Sigmoid colon (tissue), 6 donors: ENCODE measurements at regions not wholly inside any gene's neighbourhood (a gene's known extent, or its start where the extent isn't known, plus 50 kb on each side); places are given as distances from the start of the nearest gene placed in this dataset.

Experiments
- DNase-seq: peaks from one replicate; pipeline ENCODE4 v3.0.0-alpha.2; 2019
- H3K27ac ChIP-seq, 4 donors: fragments of 200-600 bp; sonication (generic); one replicate each; pipeline ENCODE4 v1.5.1; 2016 to 2019; ENCODE audit warnings: mild to moderate bottlenecking in 1 of 4
- H3K27me3 ChIP-seq, 3 donors: fragments of 200-600 bp; sonication (generic); one replicate each; pipeline ENCODE4 v1.5.1; 2019; ENCODE audit warnings: mild to moderate bottlenecking in 1 of 3
- H3K36me3 ChIP-seq, 4 donors: fragments of 200-600 bp; sonication (generic); one replicate each; pipeline ENCODE4 v1.5.1; 2016 to 2019
- H3K4me1 ChIP-seq, 4 donors: fragments of 200-600 bp; sonication (generic); one replicate each; pipeline ENCODE4 v1.5.1; 2017 to 2019
- H3K4me3 ChIP-seq, 4 donors: fragments of 200-600 bp; sonication (generic); one replicate each; pipeline ENCODE4 v1.5.1; 2017 to 2019; ENCODE audit warnings: mild to moderate bottlenecking in 2 of 4, moderate library complexity in 1 of 4
- H3K9me3 ChIP-seq, 4 donors: fragments of 200-600 bp in 3 of 4; sonication (generic) in 3 of 4; one replicate each; pipeline versions ENCODE4 v1.5.1 to v1.6.1; 2013 to 2019
- EP300 ChIP-seq, 4 donors: sonication (generic); formaldehyde crosslinking; IDR thresholded peaks; one replicate each; pipeline ENCODE4 v1.6.1; 2017; ENCODE audit warnings: antibody characterized with exemption in 4 of 4
- POLR2A ChIP-seq, 2 donors: fragments of 450-650 bp; IDR thresholded peaks; one replicate each; pipeline ENCODE4 v1.6.1; 2016; ENCODE audit warnings: antibody characterized with exemption in 2 of 2, mild to moderate bottlenecking in 2 of 2, moderate library complexity in 2 of 2
- POLR2AphosphoS5 ChIP-seq, 4 donors: sonication (generic); formaldehyde crosslinking; IDR thresholded peaks; one replicate each; pipeline ENCODE4 v1.6.1; 2017; ENCODE audit warnings: antibody characterized with exemption in 4 of 4
- WGBS, 2 donors: extraction: QIAGEN DNeasy Blood & Tissue Kit; methylation state at CpG; one replicate each; pipeline ENCODE4 v1.1.7; 2013; 5-methylcytosine and 5-hydroxymethylcytosine counted together
- intact Hi-C: fragments of 100-400 bp; cut with DNase I; formaldehyde crosslinking; loops from one replicate; pipeline ENCODE4 v1.15.1; 2023
- TF ChIP-seq, protein P1 (sequence below), 4 experiments: fragments of 450-650 bp in 3 of 4; fragments of 200-600 bp in 1 of 4; IDR thresholded peaks; one replicate each; pipeline ENCODE4 v1.5.1; 2016 to 2019; ENCODE audit warnings: antibody characterized with exemption in 4 of 4, mild to moderate bottlenecking in 3 of 4, moderate library complexity in 2 of 4
- donor health status: healthy with polysubstance abuse.
- donor health status: healthy.

- Histone ChIP-seq H3K4me3 (no peak overlapping the region), H3K27me3 (no peaks in the 10 kb centered on the region), H3K36me3 (peaks cover 0 to 43% (median 11%) of the 10 kb centered on the region in 4 donors), H3K9me3 (no peaks in the 10 kb centered on the region), H3K27ac (no peak overlapping the region), H3K4me1 (peaks cover 0 to 10% (median 3%) of the 10 kb centered on the region in 4 donors)
- intact Hi-C loops: no loop called here
- no peak for TF ChIP-seq POLR2AphosphoS5 (IDR thresholded peaks at IDR 0.05)
- TF ChIP-seq, protein P1, sequence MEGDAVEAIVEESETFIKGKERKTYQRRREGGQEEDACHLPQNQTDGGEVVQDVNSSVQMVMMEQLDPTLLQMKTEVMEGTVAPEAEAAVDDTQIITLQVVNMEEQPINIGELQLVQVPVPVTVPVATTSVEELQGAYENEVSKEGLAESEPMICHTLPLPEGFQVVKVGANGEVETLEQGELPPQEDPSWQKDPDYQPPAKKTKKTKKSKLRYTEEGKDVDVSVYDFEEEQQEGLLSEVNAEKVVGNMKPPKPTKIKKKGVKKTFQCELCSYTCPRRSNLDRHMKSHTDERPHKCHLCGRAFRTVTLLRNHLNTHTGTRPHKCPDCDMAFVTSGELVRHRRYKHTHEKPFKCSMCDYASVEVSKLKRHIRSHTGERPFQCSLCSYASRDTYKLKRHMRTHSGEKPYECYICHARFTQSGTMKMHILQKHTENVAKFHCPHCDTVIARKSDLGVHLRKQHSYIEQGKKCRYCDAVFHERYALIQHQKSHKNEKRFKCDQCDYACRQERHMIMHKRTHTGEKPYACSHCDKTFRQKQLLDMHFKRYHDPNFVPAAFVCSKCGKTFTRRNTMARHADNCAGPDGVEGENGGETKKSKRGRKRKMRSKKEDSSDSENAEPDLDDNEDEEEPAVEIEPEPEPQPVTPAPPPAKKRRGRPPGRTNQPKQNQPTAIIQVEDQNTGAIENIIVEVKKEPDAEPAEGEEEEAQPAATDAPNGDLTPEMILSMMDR (IDR thresholded peaks at IDR 0.05): no peak
- TF ChIP-seq EP300 (IDR thresholded peaks at IDR 0.05): no peak
- no peak for TF ChIP-seq POLR2A (IDR thresholded peaks at IDR 0.05)
- no peak for DNase-seq
- WGBS, 2 donors: 15 to 59% methylated on average over 4 of the region's 4 CpGs
These were observed 166.8 kb upstream of the CARMIL1 start for GRCh38 chr6:25112322-25112773.

- H3K9me3 ChIP-seq: no peaks in the 10 kb centered on the region
- 91 to 94% methylated on average over 4 of the region's 4 CpGs for WGBS, 2 donors
- DNase-seq: no peak
- H3K27ac ChIP-seq: no peak overlapping the region
- no peaks in the 10 kb centered on the region for H3K27me3 ChIP-seq
- peaks cover 0 to 32% (median 3%) of the 10 kb centered on the region in 4 donors for H3K36me3 ChIP-seq
- TF ChIP-seq, protein P1 (IDR thresholded peaks at IDR 0.05): no peak
- TF ChIP-seq POLR2AphosphoS5 (IDR thresholded peaks at IDR 0.05): no peak
- no peak for TF ChIP-seq POLR2A (IDR thresholded peaks at IDR 0.05)
- no peak for TF ChIP-seq EP300 (IDR thresholded peaks at IDR 0.05)
- no peak overlapping the region for H3K4me3 ChIP-seq
- peaks cover 0 to 10% (median 3%) of the 10 kb centered on the region in 4 donors for H3K4me1 ChIP-seq
- intact Hi-C loops: no loop called here
These were observed 165.7 kb upstream of the CARMIL1 start for GRCh38 chr6:25113436-25113835.

GRCh38 chr6:25118038-25118437 is 161.1 kb upstream of the CARMIL1 start:
- 91 to 95% methylated on average over 3 of the region's 3 CpGs for WGBS, 2 donors
- H3K27ac ChIP-seq: no peak overlapping the region
- H3K9me3 ChIP-seq: no peaks in the 10 kb centered on the region
- intact Hi-C loops: no loop called here
- H3K4me3 ChIP-seq: no peak overlapping the region
- TF ChIP-seq, protein P1 (IDR thresholded peaks at IDR 0.05): no peak
- TF ChIP-seq EP300 (IDR thresholded peaks at IDR 0.05) (no peak), POLR2AphosphoS5 (IDR thresholded peaks at IDR 0.05) (no peak), POLR2A (IDR thresholded peaks at IDR 0.05) (no peak)
- H3K27me3 ChIP-seq: no peaks in the 10 kb centered on the region
- peaks cover 0 to 13% (median 5%) of the 10 kb centered on the region in 4 donors for H3K4me1 ChIP-seq
- peaks cover 0 to 13% (median 1%) of the 10 kb centered on the region in 4 donors for H3K36me3 ChIP-seq
- DNase-seq: no peak

DNA sequence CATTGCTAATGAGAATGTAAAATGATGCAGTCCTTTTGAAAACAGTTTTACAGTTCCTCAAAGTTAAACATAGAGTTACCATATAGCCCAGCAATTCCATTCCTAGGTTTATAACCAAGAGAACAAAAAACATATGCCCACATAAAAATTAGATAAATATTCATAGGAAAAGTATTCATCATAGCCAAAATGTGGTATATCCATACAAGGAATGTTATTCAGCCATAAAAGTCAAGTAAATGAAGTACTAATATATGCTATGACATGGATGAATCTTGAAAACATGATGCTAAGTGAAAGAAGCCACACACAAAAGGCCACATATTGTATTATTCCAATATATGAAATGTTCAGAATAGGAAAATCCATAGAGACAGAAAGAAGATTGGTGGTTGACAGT is 158.0 kb upstream of the CARMIL1 start:
- Histone ChIP-seq H3K4me1 (peaks cover 0 to 14% (median 5%) of the 10 kb centered on the region in 4 donors), H3K27ac (peak overlapping the region in 3 of 4 donors; percentile 9 to 50 (median 38)), H3K4me3 (no peak overlapping the region), H3K27me3 (no peaks in the 10 kb centered on the region), H3K36me3 (peaks cover 0 to 10% (median 5%) of the 10 kb centered on the region in 4 donors), H3K9me3 (no peaks in the 10 kb centered on the region)
- DNase-seq: no peak
- TF ChIP-seq POLR2A (IDR thresholded peaks at IDR 0.05): no peak
- TF ChIP-seq EP300 (IDR thresholded peaks at IDR 0.05): no peak
- intact Hi-C loops: no loop called here

DNA sequence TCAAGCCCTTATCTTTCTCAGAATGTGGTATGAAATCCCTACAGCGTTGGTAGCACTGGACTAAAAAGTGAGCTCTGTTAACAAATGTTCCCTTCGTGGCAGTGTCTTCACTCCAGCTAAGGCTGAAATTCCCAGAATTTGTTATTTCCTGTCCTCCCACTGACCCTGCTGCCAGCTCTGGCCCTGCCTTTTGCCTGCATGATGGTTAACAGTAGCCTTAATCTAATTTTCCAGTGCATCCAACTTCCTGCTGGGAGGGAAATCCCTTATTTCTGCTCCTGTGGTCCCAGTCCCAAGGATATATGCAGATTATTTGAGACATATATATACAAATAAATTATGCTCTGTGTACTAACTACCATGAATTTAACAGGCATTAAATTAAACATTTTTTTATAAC is 157.2 kb upstream of the CARMIL1 start:
- H3K36me3 ChIP-seq: peaks cover 0 to 10% (median 5%) of the 10 kb centered on the region in 4 donors
- peaks cover 0 to 14% (median 5%) of the 10 kb centered on the region in 4 donors for H3K4me1 ChIP-seq
- peak overlapping the region; percentile 31 to 50 (median 40) for H3K27ac ChIP-seq
- TF ChIP-seq POLR2AphosphoS5 (IDR thresholded peaks at IDR 0.05) (peak in 2 of 4 donors; percentile 20 to 42), POLR2A (IDR thresholded peaks at IDR 0.05) (no peak)
- 25 to 73% methylated on average over 2 of the region's 2 CpGs for WGBS, 2 donors
- intact Hi-C loops: no loop called here
- DNase-seq: no peak
- no peak overlapping the region for H3K4me3 ChIP-seq
- H3K9me3 ChIP-seq: no peaks in the 10 kb centered on the region
- no peaks in the 10 kb centered on the region for H3K27me3 ChIP-seq
